Lower leg skin (tissue), 3 donors: ENCODE measurements at regions not wholly inside any gene's neighbourhood (a gene's known extent, or its start where the extent isn't known, plus 50 kb on each side); places are given as distances from the start of the nearest gene placed in this dataset.

Source experiments
- CTCF ChIP-seq, 3 donors: fragments of 450-650 bp; IDR thresholded peaks; one replicate each; pipeline ENCODE4 v1.5.1; 2016; ENCODE audit warnings: antibody characterized with exemption in 3 of 3, mild to moderate bottlenecking in 3 of 3, moderate library complexity in 2 of 3
- POLR2A ChIP-seq, 2 donors: fragments of 450-650 bp; IDR thresholded peaks; one replicate each; pipeline ENCODE4 v1.6.1; 2016 to 2017; ENCODE audit warnings: antibody characterized with exemption in 2 of 2, mild to moderate bottlenecking in 1 of 2, moderate library complexity in 1 of 2

- no peak for TF ChIP-seq CTCF (IDR thresholded peaks at IDR 0.05)
- no peak for TF ChIP-seq POLR2A (IDR thresholded peaks at IDR 0.05)
These were observed 226.8 kb upstream of the GATB start for GRCh38 chr4:151987606-151988005.
